GM23248 (cell line): ENCODE measurements at regions not wholly inside any gene's neighbourhood (a gene's known extent, or its start where the extent isn't known, plus 50 kb on each side); places are given as distances from the start of the nearest gene placed in this dataset.

Source experiments
- DNase-seq: peaks from one replicate; pipeline ENCODE4 v3.0.0-alpha.2; 2015
- H2AFZ ChIP-seq: fragments of 200-600 bp; sonication (generic); 2 replicates; pipeline ENCODE4 v1.6.1; 2016; ENCODE audit warnings: antibody characterized with exemption
- H3F3A ChIP-seq: fragments of 200-600 bp; sonication (generic); 2 replicates; pipeline ENCODE4 v1.6.1; 2016; ENCODE audit warnings: mild to moderate bottlenecking, antibody characterized with exemption, mixed run types; ENCODE audit not compliant: insufficient read depth
- H3K27ac ChIP-seq: fragments of 200-600 bp; sonication (generic); 2 replicates; pipeline ENCODE4 v1.5.1; 2016; ENCODE audit warnings: mild to moderate bottlenecking
- H3K27me3 ChIP-seq: fragments of 200-600 bp; sonication (generic); replicated peaks from 2 replicates; pipeline ENCODE4 v1.6.1; 2016; ENCODE audit warnings: mild to moderate bottlenecking; ENCODE audit not compliant: insufficient read depth
- H3K36me3 ChIP-seq: fragments of 200-600 bp; sonication (generic); 2 replicates; pipeline ENCODE4 v1.6.1; 2016; ENCODE audit warnings: low read depth, mild to moderate bottlenecking
- H3K4me1 ChIP-seq: fragments of 200-600 bp; sonication (generic); 2 replicates; pipeline ENCODE4 v1.6.1; 2016; ENCODE audit warnings: mild to moderate bottlenecking; ENCODE audit not compliant: insufficient read depth
- H3K4me2 ChIP-seq: fragments of 200-600 bp; sonication (generic); one replicate; pipeline ENCODE4 v1.6.1; 2016; ENCODE audit warnings: mild to moderate bottlenecking; ENCODE audit not compliant: unreplicated experiment
- H3K4me3 ChIP-seq: fragments of 200-600 bp; sonication (generic); 2 replicates; pipeline ENCODE4 v1.5.1; 2016; ENCODE audit warnings: mild to moderate bottlenecking
- H3K79me2 ChIP-seq: fragments of 200-600 bp; sonication (generic); 2 replicates; pipeline ENCODE4 v1.6.1; 2016; ENCODE audit warnings: mild to moderate bottlenecking; ENCODE audit not compliant: insufficient read depth
- H3K9ac ChIP-seq: fragments of 200-600 bp; sonication (generic); 2 replicates; pipeline ENCODE4 v1.6.1; 2016; ENCODE audit warnings: mild to moderate bottlenecking
- H3K9me2 ChIP-seq: fragments of 200-600 bp; sonication (generic); 2 replicates; pipeline ENCODE4 v1.6.1; 2016; ENCODE audit warnings: mixed run types, mild to moderate bottlenecking, moderate library complexity; ENCODE audit not compliant: insufficient read depth
- H3K9me3 ChIP-seq: fragments of 200-600 bp; sonication (generic); one replicate; pipeline ENCODE4 v1.6.1; 2017; ENCODE audit warnings: low read depth
- H4K20me1 ChIP-seq: fragments of 200-600 bp; sonication (generic); 2 replicates; pipeline ENCODE4 v1.6.0; 2016; ENCODE audit not compliant: insufficient read depth
- EZH2 ChIP-seq: fragments of 200-600 bp; sonication (generic); IDR thresholded peaks from 2 replicates; pipeline ENCODE4 v1.6.1; 2018; ENCODE audit warnings: antibody characterized with exemption, mild to moderate bottlenecking; ENCODE audit not compliant: insufficient read depth, poor library complexity, severe bottlenecking
- EZH2phosphoT487 ChIP-seq: fragments of 200-600 bp; sonication (generic); IDR thresholded peaks from 2 replicates; pipeline ENCODE4 v1.6.1; 2018; ENCODE audit warnings: antibody characterized with exemption, moderate library complexity, mild to moderate bottlenecking, low read depth; ENCODE audit not compliant: insufficient read depth
- WGBS, 2 experiments: methylation state at CpG; one replicate each; pipeline ENCODE4 v1.1.6; 2015 to 2017; ENCODE audit warnings: low lambda C conversion rate in 2 of 2, low coverage in 1 of 2; ENCODE audit errors: missing lambda C conversion rate in 2 of 2; 5-methylcytosine and 5-hydroxymethylcytosine counted together
- in situ Hi-C: fragments of 300-500 bp; cut with MboI; formaldehyde crosslinking; loops from 2 replicates; pipeline ENCODE4 v1.15.0; 2020

GRCh38 chr18:70446063-70446462 lies 157.2 kb downstream of the SOCS6 start:
- Histone ChIP-seq H3K36me3 (no peaks in the 10 kb centered on the region), H3K79me2 (no peaks in the 10 kb centered on the region), H3K9ac (no peak overlapping the region), H4K20me1 (no peaks in the 10 kb centered on the region), H3K9me3 (no peaks in the 10 kb centered on the region), H3F3A (peaks cover 5% of the 10 kb centered on the region; the same call in 1 of the 2 replicates), H3K4me3 (no peak overlapping the region), H3K9me2 (no peaks in the 10 kb centered on the region), H3K4me2 (no peak overlapping the region), H2AFZ (no peak overlapping the region), H3K27ac (no peak overlapping the region), H3K27me3 (no peaks in the 10 kb centered on the region), H3K4me1 (no peaks in the 10 kb centered on the region)
- DNase-seq = no peak
- in situ Hi-C loops = no loop called here
- no peak for TF ChIP-seq EZH2
- TF ChIP-seq EZH2phosphoT487 = no peak
- WGBS, 2 experiments = 62 to 70% methylated on average over 3 of the region's 3 CpGs

GRCh38 chr18:70442933-70443332 lies 154.1 kb downstream of the SOCS6 start:
- Histone ChIP-seq H3K4me1 (no peaks in the 10 kb centered on the region), H3K9ac (no peak overlapping the region), H4K20me1 (no peaks in the 10 kb centered on the region), H3K9me3 (no peaks in the 10 kb centered on the region), H3K27ac (no peak overlapping the region), H3F3A (peaks cover 5% of the 10 kb centered on the region; the same call in 1 of the 2 replicates), H3K9me2 (no peaks in the 10 kb centered on the region), H3K4me2 (no peak overlapping the region), H3K4me3 (no peak overlapping the region), H3K79me2 (no peaks in the 10 kb centered on the region), H3K36me3 (no peaks in the 10 kb centered on the region), H2AFZ (no peak overlapping the region), H3K27me3 (no peaks in the 10 kb centered on the region)
- peak; percentile 31 for DNase-seq
- 73 to 79% methylated on average over 5 of the region's 5 CpGs for WGBS, 2 experiments
- in situ Hi-C loops = no loop called here
- TF ChIP-seq EZH2phosphoT487 (no peak), EZH2 (no peak)

- 69 to 73% methylated on average over 4 of the region's 4 CpGs for WGBS, 2 experiments
- no peaks in the 10 kb centered on the region for H4K20me1 ChIP-seq
- no peaks in the 10 kb centered on the region for H3K36me3 ChIP-seq
- no peaks in the 10 kb centered on the region for H3K9me2 ChIP-seq
- DNase-seq = no peak
- peak overlapping the region; percentile 17; the same call in 1 of the 2 replicates for H2AFZ ChIP-seq
- H3K27me3 ChIP-seq = no peaks in the 10 kb centered on the region
- H3K4me1 ChIP-seq = peaks cover 19% of the 10 kb centered on the region
- H3F3A ChIP-seq = peaks cover 12% of the 10 kb centered on the region; the same call in 1 of the 2 replicates
- no peak overlapping the region for H3K4me3 ChIP-seq
- H3K27ac ChIP-seq = no peak overlapping the region
- TF ChIP-seq EZH2 = no peak
- TF ChIP-seq EZH2phosphoT487 = no peak
- in situ Hi-C loops = no loop called here
- no peaks in the 10 kb centered on the region for H3K79me2 ChIP-seq
- no peak overlapping the region for H3K9ac ChIP-seq
- H3K4me2 ChIP-seq = no peak overlapping the region
- H3K9me3 ChIP-seq = no peaks in the 10 kb centered on the region
These were observed 144.1 kb downstream of the SOCS6 start for GRCh38 chr18:70432804-70433400.

GRCh38 chr18:70431203-70431624 lies 142.4 kb downstream of the SOCS6 start:
- peaks cover 19% of the 10 kb centered on the region for H3K4me1 ChIP-seq
- no peaks in the 10 kb centered on the region for H3K36me3 ChIP-seq
- H3K79me2 ChIP-seq = no peaks in the 10 kb centered on the region
- H3K4me2 ChIP-seq = no peak overlapping the region
- TF ChIP-seq EZH2 (no peak), EZH2phosphoT487 (no peak)
- H3K27me3 ChIP-seq = no peaks in the 10 kb centered on the region
- peaks cover 12% of the 10 kb centered on the region; the same call in 1 of the 2 replicates for H3F3A ChIP-seq
- in situ Hi-C loops = no loop called here
- no peak overlapping the region for H3K9ac ChIP-seq
- H4K20me1 ChIP-seq = no peaks in the 10 kb centered on the region
- peak overlapping the region; percentile 86 for H3K27ac ChIP-seq
- H2AFZ ChIP-seq = 0 out of 2 replicates have a peak overlapping the region, but pooled peaks have one; percentile 30
- H3K9me2 ChIP-seq = no peaks in the 10 kb centered on the region
- no peaks in the 10 kb centered on the region for H3K9me3 ChIP-seq
- DNase-seq = peak; percentile 86
- WGBS, 2 experiments = 24% methylated on average over 2 of the region's 2 CpGs
- H3K4me3 ChIP-seq = no peak overlapping the region
